Transverse colon (tissue), 4 donors: ENCODE measurements at regions not wholly inside any gene's neighbourhood (a gene's known extent, or its start where the extent isn't known, plus 50 kb on each side); places are given as distances from the start of the nearest gene placed in this dataset.

ENCODE experiments used
- CTCF ChIP-seq, 5 experiments: fragments of 200-600 bp in 3 of 5; fragments of 450-650 bp in 2 of 5; sonication (generic) in 3 of 5; IDR thresholded peaks; 1 replicate in 2 of 5; 2 replicates in 3 of 5; pipeline ENCODE4 v1.5.1; 2016 to 2017; ENCODE audit warnings: antibody characterized with exemption in 5 of 5, inconsistent platforms in 3 of 5, mild to moderate bottlenecking in 2 of 5, moderate library complexity in 1 of 5
- POLR2A ChIP-seq: fragments of 450-650 bp; IDR thresholded peaks from one replicate; pipeline ENCODE4 v1.6.1; 2016; ENCODE audit warnings: antibody characterized with exemption, mild to moderate bottlenecking, moderate library complexity
- POLR2AphosphoS5 ChIP-seq, 3 donors: sonication (generic); formaldehyde crosslinking; IDR thresholded peaks; one replicate each; pipeline ENCODE4 v1.6.1; 2016; ENCODE audit warnings: antibody characterized with exemption in 3 of 3

DNA sequence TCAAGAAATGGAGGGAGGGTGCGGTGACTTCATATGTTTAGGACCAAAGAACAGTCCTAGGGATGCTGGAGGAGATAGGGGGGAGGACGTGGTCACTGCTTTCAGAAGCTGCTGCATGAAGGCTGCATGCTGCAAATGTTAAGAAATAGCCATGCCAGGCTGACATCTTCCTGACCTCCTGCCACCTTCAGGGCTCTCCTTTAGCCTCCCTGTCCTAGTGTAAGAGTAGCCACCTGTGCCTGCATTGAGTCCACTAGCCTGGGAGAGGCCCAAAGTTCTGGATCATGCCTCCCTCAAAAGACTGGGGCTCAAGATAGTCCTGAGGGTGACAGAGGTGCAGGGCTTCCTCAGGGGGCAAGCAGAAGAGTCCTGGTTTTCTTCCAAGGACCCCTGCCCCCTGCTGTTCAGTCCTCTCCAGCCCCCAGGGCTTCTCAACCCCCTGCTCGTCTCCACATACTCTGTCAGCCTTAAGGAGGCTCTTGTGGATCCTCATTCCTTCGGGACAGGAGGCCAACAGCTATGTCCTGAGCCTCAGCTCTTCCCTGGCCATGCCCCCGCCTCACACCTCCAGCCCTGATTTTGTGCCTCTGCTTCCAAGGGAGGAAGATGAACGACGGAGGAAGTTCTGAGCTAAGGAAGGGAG lies 96.3 kb downstream of the MRPL14 start:
- no peak for TF ChIP-seq POLR2A
- no peak for TF ChIP-seq CTCF (IDR thresholded peaks at IDR 0.05)
- no peak for TF ChIP-seq POLR2AphosphoS5 (IDR thresholded peaks at IDR 0.05)
